Trophoblast cell (in vitro differentiated cells and primary cell): ENCODE measurements at regions not wholly inside any gene's neighbourhood (a gene's known extent, or its start where the extent isn't known, plus 50 kb on each side); places are given as distances from the start of the nearest gene placed in this dataset.

Experiments used
- DNase-seq, 2 donors: peaks; one replicate each; pipeline ENCODE4 v3.0.0-alpha.2; 2016
- H2AFZ ChIP-seq: 2 replicates; pipeline ENCODE4 v1.6.1; 2013; ENCODE audit warnings: low read length, moderate library complexity, mild to moderate bottlenecking; ENCODE audit not compliant: insufficient read depth, poor library complexity
- H2AK5ac ChIP-seq: 2 replicates; pipeline ENCODE4 v1.6.1; 2013; ENCODE audit warnings: mild to moderate bottlenecking, low read length
- H2BK120ac ChIP-seq: 2 replicates; pipeline ENCODE4 v1.6.1; 2013; ENCODE audit warnings: low read length, mild to moderate bottlenecking, moderate library complexity; ENCODE audit not compliant: insufficient read depth, poor library complexity
- H2BK12ac ChIP-seq: 2 replicates; pipeline ENCODE4 v1.6.1; 2013; ENCODE audit warnings: mild to moderate bottlenecking, low read length, moderate library complexity
- H2BK5ac ChIP-seq: 2 replicates; pipeline ENCODE4 v1.6.1; 2013; ENCODE audit warnings: low read length, low read depth, moderate library complexity, mild to moderate bottlenecking; ENCODE audit not compliant: poor library complexity
- H3K14ac ChIP-seq: 2 replicates; pipeline ENCODE4 v1.6.1; 2013; ENCODE audit warnings: mild to moderate bottlenecking, low read length
- H3K18ac ChIP-seq: 2 replicates; pipeline ENCODE4 v1.6.1; 2013; ENCODE audit warnings: mild to moderate bottlenecking, low read length
- H3K23ac ChIP-seq: 2 replicates; pipeline ENCODE4 v1.6.1; 2013; ENCODE audit warnings: low read length
- H3K27ac ChIP-seq: 2 replicates; pipeline ENCODE4 v1.5.1; 2013; ENCODE audit warnings: low read depth, mild to moderate bottlenecking, inconsistent platforms, low read length, moderate library complexity
- H3K27me3 ChIP-seq: 2 replicates; pipeline ENCODE4 v1.6.1; 2013; ENCODE audit warnings: inconsistent platforms, mild to moderate bottlenecking, low read length, moderate library complexity; ENCODE audit not compliant: insufficient read depth
- H3K36me3 ChIP-seq, 2 experiments: 1 replicate in 1 of 2; 2 replicates in 1 of 2; pipeline ENCODE4 v1.6.1; 2013; ENCODE audit warnings: low read length in 2 of 2, mild to moderate bottlenecking in 2 of 2, moderate library complexity in 1 of 2; ENCODE audit not compliant: insufficient read depth in 2 of 2, control insufficient read depth in 1 of 2
- H3K4ac ChIP-seq: 2 replicates; pipeline ENCODE4 v1.6.1; 2013; ENCODE audit warnings: low read depth, mild to moderate bottlenecking, low read length, moderate library complexity
- H3K4me1 ChIP-seq, 2 experiments: 1 replicate in 1 of 2; 2 replicates in 1 of 2; pipeline ENCODE4 v1.6.1; 2013; ENCODE audit warnings: low read length in 2 of 2, mild to moderate bottlenecking in 2 of 2, moderate library complexity in 1 of 2; ENCODE audit not compliant: insufficient read depth in 2 of 2, control insufficient read depth in 1 of 2
- H3K4me2 ChIP-seq: 2 replicates; pipeline ENCODE4 v1.6.1; 2013; ENCODE audit warnings: inconsistent platforms, mild to moderate bottlenecking, low read length, moderate library complexity
- H3K4me3 ChIP-seq: 2 replicates; pipeline ENCODE4 v1.5.1; 2013; ENCODE audit warnings: mild to moderate bottlenecking, low read depth, low read length, inconsistent platforms
- H3K79me1 ChIP-seq: one replicate; pipeline ENCODE4 v1.6.1; 2013; ENCODE audit warnings: low read length
- H3K79me2 ChIP-seq: 2 replicates; pipeline ENCODE4 v1.6.1; 2013; ENCODE audit warnings: low read length, mild to moderate bottlenecking; ENCODE audit not compliant: control insufficient read depth, insufficient read depth, poor library complexity
- H3K9ac ChIP-seq: 2 replicates; pipeline ENCODE4 v1.6.1; 2013; ENCODE audit warnings: mild to moderate bottlenecking, low read length
- H3K9me3 ChIP-seq: 2 replicates; pipeline ENCODE4 v1.6.1; 2013; ENCODE audit warnings: low read depth, mild to moderate bottlenecking, control low read depth, inconsistent platforms, low read length; ENCODE audit not compliant: insufficient read depth
- H4K12ac ChIP-seq: 2 replicates; pipeline ENCODE4 v1.6.1; 2013; ENCODE audit warnings: low read depth, mild to moderate bottlenecking, low read length, moderate library complexity
- H4K8ac ChIP-seq: 2 replicates; pipeline ENCODE4 v1.6.1; 2013; ENCODE audit warnings: low read depth, mild to moderate bottlenecking, low read length, moderate library complexity
- H4K91ac ChIP-seq: one replicate; pipeline ENCODE4 v1.6.1; 2013; ENCODE audit warnings: low read depth, mild to moderate bottlenecking, low read length, moderate library complexity
- WGBS: extraction: QIAGEN DNeasy Blood & Tissue Kit; methylation state at CpG from one replicate; pipeline ENCODE4 v1.1.7; 2013; ENCODE audit warnings: missing lambda C conversion rate; ENCODE audit not compliant: insufficient read length, insufficient coverage; ENCODE audit errors: extremely low coverage; 5-methylcytosine and 5-hydroxymethylcytosine counted together

DNA sequence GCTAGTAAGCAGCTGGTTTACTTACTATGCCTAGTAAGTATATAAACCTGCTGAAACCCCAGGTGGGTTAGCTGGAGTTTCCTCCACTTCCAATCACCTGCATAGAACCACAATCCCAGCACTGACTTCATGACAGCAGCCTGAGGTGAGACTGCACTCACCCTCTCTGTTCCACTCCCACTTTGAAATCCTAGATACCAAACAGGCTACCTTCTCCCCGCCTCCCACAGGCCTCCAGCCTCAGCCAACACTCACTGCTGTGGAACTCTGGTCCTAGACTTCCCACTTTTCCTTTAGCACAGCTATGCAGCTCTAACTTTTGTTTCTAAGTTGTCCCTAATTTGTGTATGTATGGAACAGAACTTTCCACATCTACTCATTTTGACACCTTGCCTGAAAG lies 149.7 kb upstream of the ARID1B start:
- no peaks in the 10 kb centered on the region for H3K9me3 ChIP-seq
- peak overlapping the region; percentile 9 for H3K4me3 ChIP-seq
- no peak overlapping the region for H2AFZ ChIP-seq
- no peak overlapping the region for H3K27ac ChIP-seq
- H3K14ac ChIP-seq: no peak overlapping the region
- no CpG with 5 or more reads among the region's 1 CpG for WGBS
- no peak overlapping the region for H3K4me2 ChIP-seq
- no peaks in the 10 kb centered on the region for H3K36me3 ChIP-seq
- no peak overlapping the region for H4K8ac ChIP-seq
- no peaks in the 10 kb centered on the region for H3K27me3 ChIP-seq
- H2BK5ac ChIP-seq: no peak overlapping the region
- no peaks in the 10 kb centered on the region for H3K4me1 ChIP-seq
- peak overlapping the region; percentile 33 for H3K9ac ChIP-seq
- no peaks in the 10 kb centered on the region for H3K79me1 ChIP-seq
- no peak for DNase-seq
- H4K12ac ChIP-seq: no peak overlapping the region
- H2BK120ac ChIP-seq: no peak overlapping the region
- no peak overlapping the region for H3K18ac ChIP-seq
- H3K79me2 ChIP-seq: no peaks in the 10 kb centered on the region
- no peak overlapping the region for H3K23ac ChIP-seq
- H3K4ac ChIP-seq: no peak overlapping the region
- H2BK12ac ChIP-seq: no peak overlapping the region
- no peak overlapping the region for H4K91ac ChIP-seq
- H2AK5ac ChIP-seq: no peak overlapping the region

DNA sequence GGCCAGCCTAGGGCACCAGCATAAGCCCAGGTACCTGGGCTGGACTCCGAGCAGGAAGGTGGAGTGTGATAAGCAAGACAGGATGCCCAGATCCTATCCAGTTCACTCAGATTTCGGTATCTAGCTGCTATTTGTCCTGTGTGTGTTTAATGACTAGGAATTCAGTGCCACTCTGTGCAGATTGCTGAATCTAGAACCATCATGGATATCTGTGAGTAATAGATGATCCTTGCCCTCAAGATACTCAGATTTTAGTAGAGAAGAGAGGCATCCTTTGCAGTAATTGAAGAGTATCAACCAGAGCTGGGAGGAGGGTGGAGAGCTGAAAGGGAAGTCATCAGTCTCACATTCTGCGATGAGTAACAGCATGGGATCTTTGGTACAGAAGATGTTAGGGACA lies 155.0 kb upstream of the ARID1B start:
- Histone ChIP-seq H4K91ac (no peak overlapping the region), H3K27me3 (no peaks in the 10 kb centered on the region)
- WGBS: no CpG with 5 or more reads among the region's 3 CpGs

DNA sequence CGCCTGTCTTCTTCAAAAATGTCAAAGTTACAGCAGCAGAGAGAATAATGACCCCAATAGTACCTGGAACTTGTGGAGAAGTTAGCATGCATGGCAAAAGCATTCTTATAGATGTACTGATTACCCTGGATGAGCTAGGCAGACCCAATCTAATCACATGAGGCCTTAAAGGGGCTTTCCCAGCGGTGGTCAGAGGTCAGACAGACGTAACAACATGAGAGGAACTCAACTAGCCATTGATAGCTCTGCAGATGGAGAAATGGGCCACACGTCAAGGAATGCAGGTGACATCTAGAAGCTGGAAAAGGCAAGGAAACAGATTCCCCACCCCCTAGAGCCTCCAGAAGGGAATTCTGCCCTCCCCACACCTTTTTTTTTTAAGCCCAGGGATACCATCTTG lies 156.8 kb upstream of the ARID1B start:
- H3K4ac ChIP-seq: no peak overlapping the region
- H3K14ac ChIP-seq: no peak overlapping the region
- H3K4me1 ChIP-seq: no peaks in the 10 kb centered on the region
- no peak for DNase-seq
- H3K27me3 ChIP-seq: no peaks in the 10 kb centered on the region
- no peak overlapping the region for H2BK120ac ChIP-seq
- no peak overlapping the region for H3K9ac ChIP-seq
- no peak overlapping the region for H4K12ac ChIP-seq
- no peaks in the 10 kb centered on the region for H3K36me3 ChIP-seq
- no peak overlapping the region for H2AK5ac ChIP-seq
- H4K8ac ChIP-seq: no peak overlapping the region
- no peak overlapping the region for H2BK12ac ChIP-seq
- H3K27ac ChIP-seq: no peak overlapping the region
- whole genome bisulfite sequencing: no CpG with 5 or more reads among the region's 4 CpGs
- no peak overlapping the region for H2AFZ ChIP-seq
- no peaks in the 10 kb centered on the region for H3K79me2 ChIP-seq
- H3K4me3 ChIP-seq: no peak overlapping the region
- H3K9me3 ChIP-seq: no peaks in the 10 kb centered on the region
- no peak overlapping the region for H2BK5ac ChIP-seq
- H3K18ac ChIP-seq: no peak overlapping the region
- H3K23ac ChIP-seq: no peak overlapping the region
- H4K91ac ChIP-seq: no peak overlapping the region
- no peaks in the 10 kb centered on the region for H3K79me1 ChIP-seq
- no peak overlapping the region for H3K4me2 ChIP-seq

More for the DNA sequence above, 155.0 kb upstream of the ARID1B start:
- H3K23ac ChIP-seq: no peak overlapping the region
- no peak overlapping the region for H2BK5ac ChIP-seq
- no peaks in the 10 kb centered on the region for H3K9me3 ChIP-seq
- H3K14ac ChIP-seq: no peak overlapping the region
- H2BK120ac ChIP-seq: no peak overlapping the region
- no peak overlapping the region for H2BK12ac ChIP-seq
- H3K18ac ChIP-seq: no peak overlapping the region
- H3K27ac ChIP-seq: no peak overlapping the region
- no peak overlapping the region for H2AFZ ChIP-seq
- no peak overlapping the region for H4K12ac ChIP-seq
- no peaks in the 10 kb centered on the region for H3K4me1 ChIP-seq
- H2AK5ac ChIP-seq: no peak overlapping the region
- H4K8ac ChIP-seq: no peak overlapping the region
- H3K36me3 ChIP-seq: no peaks in the 10 kb centered on the region
- H3K4me2 ChIP-seq: no peak overlapping the region
- no peaks in the 10 kb centered on the region for H3K79me1 ChIP-seq
- DNase-seq: no peak
- H3K4ac ChIP-seq: no peak overlapping the region
- H3K9ac ChIP-seq: no peak overlapping the region
- H3K79me2 ChIP-seq: no peaks in the 10 kb centered on the region
- no peak overlapping the region for H3K4me3 ChIP-seq

- no peak overlapping the region for H4K8ac ChIP-seq
- no peak overlapping the region for H2BK12ac ChIP-seq
- H3K4me3 ChIP-seq: no peak overlapping the region
- H3K27ac ChIP-seq: no peak overlapping the region
- H3K9ac ChIP-seq: no peak overlapping the region
- H3K79me1 ChIP-seq: no peaks in the 10 kb centered on the region
- H2BK120ac ChIP-seq: no peak overlapping the region
- H3K4me2 ChIP-seq: no peak overlapping the region
- H2AK5ac ChIP-seq: no peak overlapping the region
- WGBS: no CpG with 5 or more reads among the region's 12 CpGs
- H2AFZ ChIP-seq: no peak overlapping the region
- DNase-seq: no peak
- peaks cover 3% of the 10 kb centered on the region for H3K9me3 ChIP-seq
- no peak overlapping the region for H4K12ac ChIP-seq
- H3K36me3 ChIP-seq: no peaks in the 10 kb centered on the region
- no peaks in the 10 kb centered on the region for H3K79me2 ChIP-seq
- H3K4ac ChIP-seq: no peak overlapping the region
- no peaks in the 10 kb centered on the region for H3K27me3 ChIP-seq
- no peak overlapping the region for H3K14ac ChIP-seq
- no peak overlapping the region for H3K18ac ChIP-seq
- no peak overlapping the region for H4K91ac ChIP-seq
- H3K4me1 ChIP-seq: no peaks in the 10 kb centered on the region
- no peak overlapping the region for H3K23ac ChIP-seq
- H2BK5ac ChIP-seq: no peak overlapping the region
Observed at GRCh38 chr6:156618600-156619205, 158.5 kb upstream of the ARID1B start.
